OCI-LY7 (cell line): ENCODE measurements at regions not wholly inside any gene's neighbourhood (a gene's known extent, or its start where the extent isn't known, plus 50 kb on each side); places are given as distances from the start of the nearest gene placed in this dataset.

Source experiments
- CTCF ChIP-seq: fragments of 200-600 bp; sonication (generic); conservative IDR thresholded peaks from 2 replicates; pipeline ENCODE4 v1.5.1; 2014; ENCODE audit warnings: mild to moderate bottlenecking, antibody characterized with exemption, low read length, moderate library complexity, mixed read lengths
- EZH2phosphoT487 ChIP-seq: fragments of 200-600 bp; sonication (generic); IDR thresholded peaks from 2 replicates; pipeline ENCODE4 v1.6.1; 2018; ENCODE audit warnings: low read depth, borderline replicate concordance, mild to moderate bottlenecking, mixed run types, antibody characterized with exemption, low read length, moderate library complexity, mixed read lengths

- TF ChIP-seq CTCF (no peak), EZH2phosphoT487 (no peak)
These were observed 556.6 kb downstream of the BCL11A start for GRCh38 chr2:59996855-59997254.
